HG03039 (cell line): ENCODE measurements at regions not wholly inside any gene's neighbourhood (a gene's known extent, or its start where the extent isn't known, plus 50 kb on each side); places are given as distances from the start of the nearest gene placed in this dataset.
"Not testable (repeated sequence)": the region's sequence is repeated elsewhere in the genome, so short reads cannot be mapped to it uniquely, and the experiment has no call there.

ENCODE experiments used
- ATAC-seq: cut with Tn5 transposase; IDR thresholded peaks from one replicate; pipeline ENCODE4 v1.9.1; 2021; ENCODE audit warnings: mild to moderate bottlenecking, moderate library complexity; ENCODE audit not compliant: unreplicated experiment

DNA sequence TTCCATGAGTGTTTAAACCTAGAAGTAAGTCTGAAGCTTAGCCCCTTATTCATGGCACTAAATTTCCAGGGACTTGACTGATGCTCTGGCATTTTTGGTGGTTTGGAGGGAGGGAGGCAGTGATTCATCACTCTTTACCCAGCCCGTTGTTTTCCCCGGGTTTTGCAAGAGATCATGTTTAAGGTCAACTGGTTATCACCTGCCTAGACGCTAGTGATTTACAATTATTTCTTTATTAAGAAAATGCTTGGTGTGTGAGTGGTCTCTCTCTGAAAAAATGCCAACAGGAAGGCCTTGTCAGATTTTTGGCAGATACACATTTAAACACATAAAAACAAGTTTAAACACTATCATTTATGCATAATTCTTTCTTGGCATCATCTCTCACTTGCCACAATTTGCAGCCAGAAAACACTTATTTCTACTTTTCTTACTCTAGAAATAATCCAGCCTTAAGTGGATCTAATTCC, 737.9 kb upstream of the ZNF608 start:
- ATAC-seq, result no peak

DNA sequence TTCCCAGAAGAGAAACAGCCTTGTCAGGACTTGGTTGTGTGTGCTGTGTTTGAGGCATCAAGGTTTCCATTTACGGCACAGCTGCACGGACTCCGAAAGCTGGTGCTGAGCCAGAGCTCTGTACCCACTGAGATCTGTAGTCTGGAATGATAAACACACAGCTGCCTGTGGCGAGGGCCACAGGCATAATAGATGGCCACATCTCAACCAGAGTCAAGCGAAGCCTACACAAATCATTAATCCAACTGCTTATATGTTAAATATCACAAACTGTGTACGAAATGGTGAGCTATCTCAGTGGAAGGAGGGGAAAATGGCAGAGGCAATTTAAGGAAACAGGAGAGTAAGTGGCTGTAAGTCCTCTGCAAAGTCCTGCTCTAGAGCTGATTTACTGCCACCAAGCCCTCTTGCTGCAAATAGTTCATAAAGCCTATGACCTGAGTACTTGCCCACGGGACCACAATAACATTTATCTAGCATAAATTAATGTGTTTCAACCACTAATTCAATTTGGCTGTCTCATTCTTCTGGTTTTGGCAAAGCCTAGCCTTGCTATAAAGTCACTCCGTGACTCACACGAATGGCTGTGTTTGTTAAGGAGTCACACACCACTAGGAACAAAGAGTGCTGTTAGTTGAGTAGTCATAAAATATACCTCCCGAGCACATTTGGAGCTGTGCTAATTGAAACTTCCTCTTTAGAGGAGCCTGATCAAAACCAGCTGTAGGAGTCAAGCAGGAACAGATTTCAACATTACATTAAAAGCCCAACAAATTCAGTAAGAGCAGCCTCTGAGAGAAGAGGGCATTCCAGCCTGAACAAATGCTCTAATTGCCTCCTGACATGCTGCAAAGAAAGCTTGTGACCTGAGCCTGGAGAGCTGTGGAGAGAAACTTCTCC, 738.6 kb upstream of the ZNF608 start:
- ATAC-seq, result no peak

DNA sequence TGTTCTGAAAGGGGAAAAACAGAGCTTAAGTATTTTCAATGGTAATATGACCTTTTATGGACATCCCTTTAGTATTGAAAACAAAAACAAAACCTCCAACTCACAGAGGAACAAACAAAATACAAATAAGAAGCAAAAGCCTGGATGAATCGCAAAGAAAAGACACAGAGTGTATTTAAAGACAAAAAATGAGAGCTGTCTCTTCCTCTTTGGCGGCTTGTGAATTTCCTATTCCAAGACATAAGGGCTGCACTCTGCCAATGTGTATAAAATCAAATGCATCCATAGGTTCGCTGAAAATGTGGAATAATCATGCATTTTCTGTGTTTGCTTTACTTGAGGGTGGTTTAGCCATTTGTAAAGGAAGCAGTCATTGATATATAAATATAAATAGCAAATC, 739.3 kb upstream of the ZNF608 start:
- ATAC-seq, result no peak

DNA sequence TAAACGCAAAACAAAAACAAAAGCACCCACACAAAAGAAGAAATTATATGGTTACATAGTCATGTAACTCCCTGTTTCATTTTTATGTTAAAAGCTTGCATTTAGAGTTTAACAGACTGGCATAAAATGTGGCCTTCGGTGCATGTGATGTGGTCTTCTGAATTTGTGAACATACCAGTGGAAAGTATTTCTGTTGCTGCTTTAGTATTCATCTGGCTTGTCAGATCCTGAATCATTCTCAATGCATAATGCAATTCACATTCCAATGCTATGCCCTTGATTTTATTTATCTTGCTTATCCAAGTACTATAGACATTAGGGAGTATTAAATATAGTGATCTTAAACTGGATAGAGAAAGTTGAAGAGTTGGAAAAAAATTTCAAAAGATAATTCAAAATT, 740.2 kb upstream of the ZNF608 start:
- no peak for ATAC-seq

DNA sequence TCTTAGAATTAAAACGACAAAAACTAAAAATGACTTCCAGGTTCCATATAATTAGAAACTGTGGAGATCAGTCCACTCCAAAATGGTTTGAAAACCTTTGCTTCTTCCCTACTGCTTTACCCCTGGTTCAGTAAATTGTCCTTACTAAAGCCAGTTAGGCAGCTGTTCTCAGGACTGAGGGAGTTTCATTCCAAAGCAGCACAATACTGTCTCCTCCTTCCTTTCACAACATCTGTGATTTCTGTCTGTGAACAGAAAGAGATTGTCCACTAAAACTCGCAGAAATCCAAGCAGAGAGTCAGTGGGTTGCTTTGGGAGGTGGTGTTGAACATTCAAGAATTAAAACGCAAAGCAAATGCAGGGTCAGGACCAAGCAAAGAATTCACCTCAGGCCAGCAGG, 740.8 kb upstream of the ZNF608 start:
- no peak for ATAC-seq

DNA sequence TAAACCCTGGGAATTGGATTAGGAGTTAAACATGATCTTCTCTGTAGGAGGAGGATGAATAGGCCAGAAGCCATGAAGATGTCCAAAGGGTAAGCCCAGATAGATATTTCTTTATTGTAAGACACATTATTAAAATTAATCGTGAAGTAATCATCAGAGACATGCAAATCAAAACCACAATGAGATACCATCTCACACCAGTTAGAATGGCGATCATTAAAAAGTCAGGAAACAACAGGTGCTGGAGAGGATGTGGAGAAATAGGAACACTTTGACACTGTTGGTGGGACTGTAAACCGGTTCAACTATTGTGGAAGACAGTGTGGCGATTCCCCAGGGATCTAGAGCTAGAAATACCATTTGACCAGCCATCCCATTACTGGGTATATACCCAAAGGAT, 741.2 kb upstream of the ZNF608 start:
- not testable (repeated sequence) for ATAC-seq

DNA sequence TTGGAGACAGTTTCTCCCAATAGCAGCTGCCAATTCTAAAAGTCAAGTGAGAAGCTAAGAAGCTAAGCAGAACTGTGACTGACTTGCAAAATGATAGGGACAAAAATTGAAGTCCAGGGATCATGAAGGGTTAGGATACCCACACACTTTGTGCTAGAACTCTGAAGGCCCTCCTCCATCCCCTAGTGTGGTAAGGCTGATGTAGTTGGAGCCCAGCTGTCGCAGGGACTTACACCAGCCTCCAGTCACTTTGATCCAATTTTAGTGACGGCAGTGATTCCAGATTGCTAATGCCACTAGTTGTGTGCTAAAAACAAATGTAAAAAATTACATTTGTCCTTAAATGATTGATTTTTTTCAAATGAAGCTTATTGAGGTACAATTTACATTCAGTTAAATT, 742.7 kb upstream of the ZNF608 start:
- no peak for ATAC-seq

DNA sequence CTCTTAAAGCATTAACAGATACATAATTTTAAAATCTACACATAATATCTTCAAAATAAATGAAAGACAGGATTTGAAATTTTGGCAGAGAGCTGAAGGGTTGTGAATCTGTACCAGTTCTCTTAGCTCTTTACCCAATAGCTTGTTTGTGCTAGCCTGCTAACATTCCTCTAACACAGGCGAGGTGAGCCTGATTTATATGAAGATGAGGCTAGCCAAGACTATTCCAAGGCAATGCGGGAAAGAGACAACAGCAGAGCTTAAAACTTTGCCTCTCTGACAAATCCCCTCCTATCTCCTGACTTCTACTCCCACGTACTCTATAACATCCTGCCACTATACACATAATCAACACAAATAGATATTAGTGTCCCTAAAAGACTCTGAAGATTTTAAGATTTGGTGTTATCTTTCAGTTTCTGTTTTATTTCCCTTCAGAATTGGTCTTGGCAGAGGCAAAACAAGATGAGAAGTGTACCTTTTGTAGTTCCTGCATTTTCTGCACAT, 745.6 kb upstream of the ZNF608 start:
- no peak for ATAC-seq

DNA sequence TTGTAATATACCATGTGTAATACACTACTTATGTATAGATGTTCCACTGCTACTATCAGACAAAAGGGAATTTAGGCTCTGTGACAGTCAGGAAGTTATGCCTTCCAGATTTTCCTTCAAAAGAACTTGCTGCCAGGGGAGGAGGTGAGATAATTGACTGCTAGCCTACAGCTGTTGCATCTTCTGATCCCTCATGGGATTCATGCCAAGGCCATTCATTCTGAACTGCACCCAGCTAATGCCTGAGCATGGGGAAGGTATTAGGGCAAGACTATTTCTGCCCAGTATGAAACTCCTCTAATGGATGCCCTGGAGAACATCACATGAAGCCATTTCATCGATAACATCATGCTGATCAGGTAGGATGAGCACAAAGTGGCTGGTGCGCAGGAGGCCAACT, 746.5 kb upstream of the ZNF608 start:
- ATAC-seq, result no peak

DNA sequence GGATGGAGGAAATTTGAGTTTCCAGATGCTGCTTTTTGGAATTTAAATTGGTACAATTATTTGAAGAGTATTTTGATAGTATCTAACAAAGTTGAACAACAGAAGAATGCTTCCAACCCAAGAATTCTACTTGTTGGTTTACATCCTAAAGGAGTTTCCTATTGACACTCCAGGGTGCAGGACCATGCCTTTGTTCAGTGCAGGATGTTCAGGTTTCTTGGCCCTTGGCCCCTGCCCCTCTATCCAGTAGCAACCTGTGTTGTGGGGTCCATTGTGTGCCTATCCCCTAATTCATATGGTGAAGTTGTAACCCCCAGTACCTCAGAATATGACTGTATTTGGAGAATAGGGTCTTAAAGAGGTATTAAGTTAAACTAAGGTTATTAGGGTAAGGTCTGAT, 750.0 kb upstream of the ZNF608 start:
- no peak for ATAC-seq

DNA sequence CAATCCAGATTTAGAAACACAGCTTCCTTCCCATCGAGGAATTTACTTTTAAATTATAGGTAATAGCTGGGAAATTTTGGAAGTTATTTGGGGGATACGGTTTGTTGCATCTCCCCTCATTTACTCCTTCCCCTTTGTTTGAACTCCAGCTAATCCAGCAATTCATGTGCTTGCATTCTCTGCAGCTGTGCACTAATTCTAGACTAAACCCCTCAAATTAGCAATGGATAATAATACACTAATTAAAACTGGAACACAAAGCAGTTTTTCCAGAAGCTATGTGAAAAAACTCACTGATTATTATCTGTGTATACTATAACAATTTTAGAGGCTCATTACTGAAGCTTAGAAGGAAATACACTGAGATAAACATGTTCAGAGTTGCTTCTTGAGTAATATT, 751.2 kb upstream of the ZNF608 start:
- ATAC-seq, result no peak

DNA sequence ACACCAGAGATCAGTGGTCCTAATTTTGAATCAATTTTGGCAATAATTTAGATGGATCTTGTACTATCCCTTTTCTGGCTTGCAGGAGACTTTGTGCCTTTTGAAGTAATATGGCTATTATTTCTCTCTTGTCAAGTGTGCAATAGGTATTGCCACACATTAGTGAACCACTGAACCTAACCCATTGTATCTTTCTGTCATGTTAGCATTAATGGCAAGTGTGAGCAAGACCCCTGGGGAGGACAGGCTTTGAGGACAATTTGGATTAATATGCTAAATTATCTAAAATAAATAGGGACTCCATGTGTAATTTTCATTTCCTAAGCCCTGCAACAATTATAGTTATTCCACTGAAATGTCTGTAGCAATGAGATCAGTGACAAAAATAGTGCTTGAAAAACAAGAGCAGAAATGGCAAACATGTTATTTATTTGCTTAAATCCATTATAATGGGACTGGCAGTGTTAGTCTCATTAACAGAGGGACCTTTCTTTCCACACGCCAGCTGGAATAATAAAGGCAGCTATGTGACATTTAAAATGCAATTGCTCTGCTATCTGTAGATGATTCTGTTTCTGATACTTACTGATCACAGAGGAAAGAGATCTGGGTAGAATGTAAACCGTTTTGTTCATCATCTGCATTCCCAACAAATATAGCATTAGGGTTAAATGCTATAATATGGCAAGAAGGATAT, 753.3 kb upstream of the ZNF608 start:
- no peak for ATAC-seq

DNA sequence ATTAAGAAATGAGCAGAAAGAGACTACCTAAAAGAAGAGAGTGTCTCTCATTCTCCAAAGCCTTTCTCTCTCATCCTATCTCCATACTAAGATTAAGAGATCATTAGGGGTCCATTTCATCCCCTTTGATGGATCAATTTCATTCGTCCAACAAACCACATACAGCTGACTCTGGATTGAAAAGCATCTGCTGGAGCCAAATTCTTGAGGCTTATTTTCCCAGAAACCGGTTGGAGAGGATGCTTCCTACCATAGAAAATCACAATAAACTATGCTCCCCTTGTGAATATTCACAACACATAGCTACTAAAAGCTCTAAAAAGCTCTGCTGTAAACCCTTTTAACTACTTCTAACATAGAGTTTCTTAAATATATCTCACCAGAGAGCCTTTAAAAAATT, 755.0 kb upstream of the ZNF608 start:
- ATAC-seq, result no peak

DNA sequence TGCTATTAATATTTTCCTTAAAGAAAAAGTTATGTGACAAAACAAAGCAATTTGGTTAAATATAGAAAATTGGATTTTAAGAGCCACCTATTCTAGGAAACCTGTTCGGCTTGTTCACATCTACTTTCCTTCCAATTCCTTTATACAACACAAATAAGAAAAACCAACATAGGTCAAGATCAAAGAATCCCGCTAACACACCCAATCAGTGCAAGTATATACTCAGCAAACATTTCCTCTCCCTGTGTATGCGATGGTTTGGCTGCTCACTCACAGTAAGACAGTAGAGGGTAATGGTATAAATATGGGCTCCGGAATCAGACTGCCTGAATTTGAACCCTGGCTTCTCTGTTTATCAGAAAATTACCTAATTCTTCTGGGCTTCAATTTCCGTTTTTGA, 757.5 kb upstream of the ZNF608 start:
- ATAC-seq, result no peak

DNA sequence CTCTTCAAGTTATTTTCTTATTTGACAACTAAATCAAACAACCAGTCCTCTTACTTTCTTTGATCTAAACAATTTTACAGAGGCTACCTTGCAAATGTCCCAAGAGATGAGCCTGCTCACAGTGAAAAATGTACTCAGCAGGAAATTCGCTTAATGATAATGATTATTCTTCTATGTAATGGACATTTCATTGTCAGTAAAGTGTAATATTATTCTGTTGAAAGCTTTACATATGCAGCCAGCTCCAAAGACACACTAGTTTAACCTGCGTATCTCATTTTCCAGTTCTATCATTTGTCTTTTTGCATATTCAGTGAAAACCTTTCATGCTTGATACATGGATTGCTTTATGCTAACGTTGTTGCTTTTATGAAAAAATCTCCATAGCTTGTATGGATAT, 758.7 kb upstream of the ZNF608 start:
- no peak for ATAC-seq

DNA sequence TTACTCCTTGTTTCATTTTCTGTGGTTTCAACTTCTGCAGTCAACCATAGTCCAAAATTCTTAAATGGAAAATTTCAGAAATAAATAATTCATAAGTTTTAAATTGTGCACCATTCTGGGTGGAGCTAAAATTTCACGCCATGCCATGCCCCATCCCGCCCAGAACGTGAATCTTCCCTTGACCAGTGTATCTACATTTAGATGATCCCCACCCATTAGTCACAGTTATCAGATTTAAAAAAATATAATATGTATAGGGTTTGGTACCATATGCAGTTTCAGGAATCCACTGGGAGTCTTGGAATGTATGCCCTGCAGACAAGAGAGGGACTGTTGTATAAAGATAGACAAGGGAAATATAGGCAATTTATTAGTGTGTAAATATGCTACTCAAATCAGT, 759.7 kb upstream of the ZNF608 start:
- no peak for ATAC-seq

DNA sequence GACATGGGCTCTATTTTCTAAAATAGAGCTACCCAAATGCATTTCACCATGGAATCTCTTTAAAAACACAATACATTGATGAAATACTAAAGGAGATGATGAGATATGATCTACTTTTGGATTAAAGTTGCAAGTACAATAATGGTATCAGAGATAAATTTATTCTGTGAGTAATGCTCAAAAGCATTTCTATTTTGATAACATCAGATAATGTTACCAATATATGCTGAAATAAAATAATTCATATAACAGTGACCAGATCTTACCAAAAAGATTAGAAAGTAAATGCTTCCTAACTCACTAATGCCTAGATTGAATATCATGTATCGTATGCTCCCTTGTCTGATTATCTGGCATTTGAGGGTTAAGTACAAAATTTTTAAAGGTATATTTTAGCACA, 761.8 kb upstream of the ZNF608 start:
- ATAC-seq, result no peak

DNA sequence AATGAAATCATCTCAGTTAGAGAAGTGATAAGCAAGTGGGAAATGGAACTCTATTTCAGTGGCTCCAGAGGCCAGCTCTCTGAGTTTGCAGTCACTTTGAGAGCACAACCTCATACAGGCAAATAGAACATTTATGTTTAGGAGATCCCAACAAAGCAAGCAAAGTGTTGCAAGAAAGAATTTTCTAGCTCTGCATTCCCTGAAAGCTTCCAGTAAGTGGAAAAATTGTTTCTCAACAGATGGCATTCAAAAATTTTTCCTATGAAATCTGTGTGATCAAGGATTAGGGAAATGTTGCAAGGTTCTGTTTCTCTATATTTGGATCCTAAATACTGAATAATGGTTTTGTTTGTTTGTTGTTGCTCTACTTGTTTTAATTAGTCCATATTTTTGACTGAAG, 764.2 kb upstream of the ZNF608 start:
- no peak for ATAC-seq

DNA sequence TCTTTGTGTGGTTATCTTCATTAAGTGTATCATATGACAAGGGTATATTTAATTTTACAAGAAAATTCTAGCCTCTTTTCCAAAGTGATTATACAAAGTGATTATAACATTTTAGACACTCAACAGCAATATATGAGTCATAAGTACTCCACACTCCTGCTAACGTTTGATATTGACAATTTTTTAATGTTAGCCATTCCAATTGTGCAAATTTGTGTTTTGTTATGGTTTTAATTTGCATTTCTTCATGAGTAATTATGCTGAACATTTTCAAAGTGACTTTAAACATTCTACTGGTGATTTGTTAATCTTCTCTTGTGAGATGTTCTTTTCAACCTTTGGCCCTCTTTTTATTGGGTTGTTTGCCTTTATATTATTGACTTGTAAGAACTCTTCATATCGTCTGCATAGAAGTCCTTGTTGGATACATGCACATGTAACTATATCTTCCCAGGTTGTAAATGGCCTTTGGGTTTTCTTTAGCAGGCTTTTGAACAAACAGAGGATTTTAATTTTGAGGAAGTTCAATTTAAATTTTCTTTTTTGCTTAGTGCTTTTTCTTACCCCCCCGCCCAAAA, 771.6 kb upstream of the ZNF608 start:
- no peak for ATAC-seq

DNA sequence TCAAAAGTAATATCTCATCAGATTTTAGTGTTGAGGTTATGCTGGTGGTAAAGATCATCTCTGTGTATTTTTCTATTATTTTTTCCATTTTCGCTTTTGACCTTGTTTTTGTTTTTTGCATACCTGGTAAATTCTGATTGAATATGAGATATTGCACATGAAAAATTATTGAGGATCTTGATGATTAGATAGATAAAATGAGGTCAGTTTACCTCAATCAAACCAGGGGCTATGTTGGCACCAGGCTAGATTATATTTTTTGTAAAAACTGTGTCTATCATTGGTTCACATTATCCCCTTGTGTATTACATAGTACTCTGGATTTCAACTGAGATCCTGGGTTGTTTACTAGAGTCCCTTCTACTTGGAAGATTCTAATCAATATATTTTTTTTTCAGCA, 774.9 kb upstream of the ZNF608 start:
- no peak for ATAC-seq

DNA sequence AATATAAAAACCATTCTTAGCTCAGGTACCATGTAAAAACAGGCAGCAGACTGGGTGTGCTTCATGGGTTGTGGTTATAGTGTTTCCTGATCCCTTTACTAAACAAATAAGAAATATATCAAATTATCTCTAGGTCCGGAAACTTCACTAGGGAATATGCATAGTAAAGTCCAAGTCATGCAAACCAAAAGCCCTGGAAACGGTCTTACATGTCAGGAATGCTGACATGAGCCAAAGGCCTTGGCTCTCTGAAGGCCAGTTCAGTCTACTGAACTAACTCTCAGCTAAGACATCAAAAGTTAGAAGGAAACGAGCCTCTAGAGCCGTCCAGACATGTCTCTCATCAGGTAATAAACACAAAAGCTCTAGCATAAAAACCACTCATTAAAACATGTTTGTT, 778.9 kb upstream of the ZNF608 start:
- no peak for ATAC-seq

DNA sequence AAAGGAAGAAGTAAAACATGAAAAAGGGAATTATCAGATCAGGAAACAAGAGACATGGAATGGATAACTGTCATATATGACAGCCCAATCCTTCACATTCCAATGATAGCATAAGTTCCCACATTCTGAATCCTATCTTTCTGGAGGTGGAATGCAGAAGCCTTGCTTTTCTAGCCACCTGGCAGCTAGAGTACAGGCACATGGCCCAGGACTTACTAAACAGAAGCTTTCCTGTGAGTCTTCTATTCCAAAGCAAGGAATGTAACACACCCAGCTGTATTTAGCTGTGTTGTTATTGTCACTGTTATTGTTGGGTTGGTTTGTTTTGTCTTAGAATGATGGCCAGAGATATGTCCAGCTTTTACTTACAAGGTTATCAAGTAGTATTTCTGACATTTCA, 780.5 kb upstream of the ZNF608 start:
- ATAC-seq, result no peak
